Stimulated activated CD4-positive, alpha-beta T cell treated with anti-CD3 and anti-CD28 coated beads, Interleukin-2, amount 100 ng/mL, for 48 hours (primary cell): ENCODE measurements at regions not wholly inside any gene's neighbourhood (a gene's known extent, or its start where the extent isn't known, plus 50 kb on each side); places are given as distances from the start of the nearest gene placed in this dataset.

Experiments used
- DNase-seq, 2 donors: peaks; one replicate each; pipeline ENCODE4 v3.0.0-alpha.2; 2020

DNA sequence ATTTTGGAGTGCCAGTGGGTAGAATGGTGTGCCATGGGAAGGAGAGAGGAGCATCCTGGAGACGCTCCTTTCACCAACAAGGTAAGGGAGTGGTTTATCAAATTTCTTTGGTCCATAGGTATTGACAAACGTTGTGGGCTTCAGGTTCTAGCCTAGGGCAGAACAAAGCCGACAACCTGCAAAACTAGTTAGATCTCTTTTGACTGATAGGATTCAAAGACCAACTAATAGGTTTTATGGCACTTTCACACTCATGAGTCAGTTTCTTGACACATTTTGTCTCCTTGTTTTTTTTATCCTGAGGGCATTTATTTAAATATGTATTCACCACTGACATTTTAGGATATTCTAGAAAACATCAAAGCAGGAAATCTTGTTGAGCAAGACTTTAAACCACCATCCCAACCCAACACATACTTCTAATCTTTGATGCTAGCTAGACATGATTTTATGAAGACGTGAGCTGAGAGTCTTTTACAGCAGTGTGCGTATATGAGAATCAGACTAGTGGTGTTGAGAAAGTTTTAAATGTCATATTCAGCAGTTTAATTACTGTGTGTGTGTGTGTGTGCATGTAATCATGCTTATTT is 370.4 kb upstream of the HSF2 start:
- no peak for DNase-seq

GRCh38 chr6:122033564-122034181 is 365.8 kb upstream of the HSF2 start:
- DNase-seq, result no peak

- no peak for DNase-seq
Measured at GRCh38 chr6:122035173-122035572, 364.3 kb upstream of the HSF2 start.

DNA sequence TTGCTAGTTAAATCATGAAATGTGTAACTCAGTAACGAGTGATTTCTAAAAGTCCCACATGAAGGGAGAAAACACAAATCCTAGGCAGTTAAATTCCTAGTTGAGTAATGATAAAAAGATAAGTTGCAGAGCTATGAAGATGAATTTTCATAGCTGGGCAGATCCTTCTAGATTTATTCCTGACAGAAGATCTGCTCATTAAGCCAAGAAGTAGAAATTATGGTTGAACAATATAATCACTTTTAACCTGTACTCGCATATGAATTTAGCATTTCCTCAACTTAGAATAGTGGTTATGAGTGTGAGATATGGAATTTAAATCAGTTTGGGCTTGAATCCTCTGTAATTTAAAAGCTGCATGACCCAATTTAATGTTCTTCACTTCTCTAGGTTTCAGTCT is 359.2 kb upstream of the HSF2 start:
- DNase-seq, result no peak

- DNase-seq, result no peak
Measured at GRCh38 chr6:122042380-122042779, 357.1 kb upstream of the HSF2 start.

DNA sequence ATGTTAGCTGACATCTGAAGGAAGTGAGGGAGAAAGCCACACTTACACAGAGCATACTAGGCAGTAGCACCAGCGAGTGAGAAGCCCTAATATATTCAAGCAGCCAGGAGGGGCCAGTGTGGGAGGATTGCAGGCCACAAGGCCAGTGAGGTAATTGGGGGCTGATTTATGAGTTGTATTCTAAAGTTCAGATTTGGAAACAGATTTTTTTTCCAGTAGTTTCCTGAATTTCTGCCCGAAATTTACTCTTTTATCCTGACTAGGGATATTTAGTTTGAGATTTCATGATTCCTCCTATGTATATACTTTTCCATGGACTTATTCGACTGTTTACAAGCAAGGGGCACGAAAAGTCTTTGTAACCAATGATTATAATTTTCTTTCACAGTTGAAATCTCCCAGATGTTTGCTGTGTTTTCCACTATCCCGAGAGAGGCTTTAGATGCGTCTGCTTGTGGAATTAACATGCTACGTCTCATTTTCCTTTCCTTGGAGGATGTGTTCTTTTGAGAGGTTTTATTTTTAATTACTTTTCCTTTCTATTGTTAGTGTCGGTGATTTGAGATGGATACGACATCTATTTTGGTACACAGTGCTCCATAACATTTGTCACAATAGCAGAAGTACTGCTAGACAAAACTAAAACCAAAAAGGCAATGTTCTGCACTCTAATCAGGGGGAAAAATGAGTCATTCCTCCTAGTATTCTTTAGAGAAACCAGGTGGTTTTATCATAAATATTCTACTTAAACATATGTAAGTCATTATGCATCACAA is 356.3 kb upstream of the HSF2 start:
- no peak for DNase-seq

GRCh38 chr6:122048570-122048969 is 350.9 kb upstream of the HSF2 start:
- DNase-seq, result no peak

DNA sequence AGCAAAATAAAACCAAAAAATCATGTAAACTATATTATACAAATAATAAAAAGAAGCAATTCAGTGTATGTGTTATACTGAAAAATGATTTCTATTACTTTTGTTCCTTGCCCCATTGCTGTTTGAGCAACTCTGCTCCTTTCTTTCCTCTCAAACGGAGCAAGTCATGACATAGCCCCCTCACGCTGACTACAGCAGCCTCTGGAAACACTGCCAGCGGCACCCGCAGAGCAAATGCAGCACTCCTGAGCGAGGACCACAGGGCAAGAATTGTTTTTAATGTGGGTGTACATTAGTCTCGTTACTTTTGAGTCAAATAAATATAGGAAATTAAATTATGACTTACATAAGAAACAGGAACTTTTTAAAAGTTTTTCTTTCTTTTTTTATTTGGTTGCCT is 350.1 kb upstream of the HSF2 start:
- no peak for DNase-seq

DNA sequence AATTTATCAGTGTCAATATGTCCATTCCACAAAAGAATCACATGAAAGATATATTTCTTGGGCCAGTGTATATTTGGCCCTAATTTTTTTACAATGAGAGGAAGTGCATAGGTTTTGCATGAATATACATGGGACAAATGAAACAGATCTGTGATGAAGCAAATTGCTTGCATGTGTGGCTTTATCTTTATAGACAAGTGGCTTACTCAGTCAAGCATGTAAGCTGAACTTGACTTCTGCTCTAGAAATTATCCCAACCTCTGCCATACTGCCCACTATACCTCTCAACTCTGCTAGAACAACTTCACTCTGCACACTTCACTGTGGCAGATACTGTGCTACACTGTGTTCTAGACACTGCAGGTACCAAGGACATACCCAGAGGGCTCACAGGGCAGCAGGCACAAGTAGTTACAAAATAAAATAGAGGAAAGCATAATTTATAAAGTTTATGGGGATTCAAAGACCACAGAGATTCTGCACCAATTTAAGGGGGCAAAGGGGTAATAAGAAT is 349.2 kb upstream of the HSF2 start:
- no peak for DNase-seq

- no peak for DNase-seq
Measured at GRCh38 chr6:122052346-122052900, 347.0 kb upstream of the HSF2 start.

GRCh38 chr6:122059918-122060317 is 339.5 kb upstream of the HSF2 start:
- no peak for DNase-seq

DNA sequence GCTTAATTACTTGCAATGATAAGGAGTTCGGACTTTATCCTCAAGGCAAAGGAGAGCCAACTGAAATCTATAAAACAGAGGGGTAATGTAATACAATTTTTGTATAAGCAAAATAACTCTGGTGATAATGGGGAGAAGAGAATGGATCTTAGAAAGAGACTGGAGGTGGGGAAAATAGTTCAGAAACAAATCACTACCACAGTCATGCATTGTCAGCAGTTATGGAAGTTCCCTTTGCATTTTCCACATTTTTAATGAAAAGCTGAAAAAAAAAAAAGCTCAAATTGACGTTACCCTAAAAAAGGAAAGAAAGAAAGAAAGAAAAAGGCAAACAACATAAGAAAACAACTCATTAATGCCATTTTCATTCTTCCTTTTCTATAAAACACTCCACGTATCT is 337.6 kb upstream of the HSF2 start:
- DNase-seq, result no peak

DNA sequence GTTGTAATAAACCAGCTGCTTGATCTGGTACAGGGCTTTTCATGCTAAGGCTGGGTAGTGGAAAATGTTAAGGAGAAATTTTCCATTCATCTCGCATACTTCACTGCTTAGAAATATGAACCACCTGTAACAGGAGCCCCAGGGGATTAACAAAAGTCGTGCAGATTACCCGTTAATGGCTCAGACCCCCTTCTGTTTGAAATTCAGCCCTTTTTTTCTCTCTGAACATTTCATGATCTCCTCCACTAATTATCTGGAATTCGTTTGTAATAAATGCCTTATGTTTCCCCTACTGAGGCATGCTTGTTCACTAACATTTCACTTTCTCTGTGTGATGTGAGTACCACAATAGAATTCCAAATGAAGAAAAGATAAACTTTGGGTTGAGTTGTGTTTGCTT is 336.4 kb upstream of the HSF2 start:
- no peak for DNase-seq

DNA sequence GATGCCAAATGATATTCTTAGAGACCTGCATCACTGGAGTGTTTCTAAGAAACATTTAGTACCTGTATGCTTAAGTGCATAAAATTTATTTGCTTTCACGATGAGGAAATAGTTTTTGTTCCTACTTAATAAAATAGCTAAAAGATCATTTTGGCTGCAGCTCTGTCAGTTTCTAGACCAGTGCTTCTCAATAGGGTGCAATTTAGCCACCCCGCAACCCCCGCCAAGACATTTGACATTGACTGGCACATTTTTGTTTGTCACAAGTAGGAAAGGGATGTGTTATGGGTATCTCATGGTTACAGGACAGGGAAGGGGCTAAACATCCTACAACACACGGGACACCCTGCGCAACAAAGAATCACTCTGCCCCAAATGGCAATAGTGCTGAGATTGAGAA is 335.7 kb upstream of the HSF2 start:
- DNase-seq, result no peak

DNA sequence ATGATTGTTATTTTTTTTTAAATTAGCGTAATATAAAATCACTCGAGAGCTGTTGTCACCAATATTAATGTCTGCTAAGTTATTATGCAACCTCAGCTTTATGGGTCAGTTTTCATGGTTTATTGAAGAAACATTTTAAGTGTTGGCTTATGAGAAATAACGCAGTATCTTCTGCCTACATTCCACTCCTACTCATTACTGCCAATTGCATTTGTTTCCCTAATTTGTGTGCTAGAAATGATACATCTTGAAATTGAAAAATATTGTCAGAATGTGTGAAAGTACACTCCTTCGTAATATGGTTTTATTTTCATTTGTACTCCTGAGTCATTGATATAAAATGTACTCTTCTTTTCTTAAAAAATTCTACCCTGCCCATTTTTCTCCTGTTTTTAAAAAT is 333.3 kb upstream of the HSF2 start:
- no peak for DNase-seq

DNA sequence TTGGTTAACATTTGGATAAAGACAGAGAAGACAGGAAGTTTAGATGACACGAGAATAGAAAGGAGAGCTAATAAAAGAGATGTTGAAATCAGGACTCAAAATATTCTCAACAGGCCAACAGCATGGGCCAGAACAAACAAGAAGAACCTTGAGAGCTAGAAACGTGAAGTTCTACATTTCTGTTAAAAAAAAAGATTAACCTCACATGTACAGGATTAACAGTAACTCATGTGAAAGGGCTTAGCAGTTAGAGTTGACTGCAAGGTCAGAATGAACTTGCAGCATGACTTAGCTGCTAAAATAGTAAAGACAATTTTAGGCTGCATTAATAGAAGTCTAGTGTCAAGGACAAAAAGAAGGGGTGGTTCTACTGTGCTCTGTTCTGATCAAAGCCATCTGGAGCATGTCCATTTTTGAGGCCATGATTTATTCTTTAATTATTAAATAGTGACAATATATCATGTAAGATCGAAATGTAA is 331.1 kb upstream of the HSF2 start:
- no peak for DNase-seq

- no peak for DNase-seq
Measured at GRCh38 chr6:122069932-122070331, 329.5 kb upstream of the HSF2 start.

DNA sequence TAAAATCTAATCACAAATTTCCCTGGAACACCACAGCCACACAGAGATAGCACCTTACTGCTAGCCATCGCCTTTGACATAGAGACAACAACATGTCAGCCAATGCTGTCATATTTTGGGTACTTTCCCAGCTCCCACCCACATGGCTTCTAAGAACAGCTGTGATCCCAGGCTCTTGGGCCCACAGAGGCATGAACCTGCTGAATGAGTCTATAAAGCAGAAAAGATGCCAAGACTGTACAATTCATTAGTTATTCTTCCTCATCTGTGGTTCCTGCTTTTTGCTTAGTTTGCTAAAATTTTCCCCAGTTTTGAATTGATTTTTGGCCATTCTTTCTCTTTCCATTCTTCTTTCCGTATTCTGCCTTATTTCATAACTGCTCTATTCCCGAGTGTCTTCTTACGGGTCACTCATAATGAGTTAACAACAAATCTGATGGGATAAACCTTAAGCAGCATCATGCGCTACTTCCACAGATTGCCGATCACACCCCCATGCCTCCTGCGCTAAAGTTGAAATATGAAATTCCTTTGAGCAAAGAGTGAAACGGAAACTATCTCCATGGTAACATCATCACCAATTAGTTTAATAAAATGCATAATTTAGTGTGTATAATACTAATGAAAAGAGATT is 327.3 kb upstream of the HSF2 start:
- DNase-seq, result no peak

DNA sequence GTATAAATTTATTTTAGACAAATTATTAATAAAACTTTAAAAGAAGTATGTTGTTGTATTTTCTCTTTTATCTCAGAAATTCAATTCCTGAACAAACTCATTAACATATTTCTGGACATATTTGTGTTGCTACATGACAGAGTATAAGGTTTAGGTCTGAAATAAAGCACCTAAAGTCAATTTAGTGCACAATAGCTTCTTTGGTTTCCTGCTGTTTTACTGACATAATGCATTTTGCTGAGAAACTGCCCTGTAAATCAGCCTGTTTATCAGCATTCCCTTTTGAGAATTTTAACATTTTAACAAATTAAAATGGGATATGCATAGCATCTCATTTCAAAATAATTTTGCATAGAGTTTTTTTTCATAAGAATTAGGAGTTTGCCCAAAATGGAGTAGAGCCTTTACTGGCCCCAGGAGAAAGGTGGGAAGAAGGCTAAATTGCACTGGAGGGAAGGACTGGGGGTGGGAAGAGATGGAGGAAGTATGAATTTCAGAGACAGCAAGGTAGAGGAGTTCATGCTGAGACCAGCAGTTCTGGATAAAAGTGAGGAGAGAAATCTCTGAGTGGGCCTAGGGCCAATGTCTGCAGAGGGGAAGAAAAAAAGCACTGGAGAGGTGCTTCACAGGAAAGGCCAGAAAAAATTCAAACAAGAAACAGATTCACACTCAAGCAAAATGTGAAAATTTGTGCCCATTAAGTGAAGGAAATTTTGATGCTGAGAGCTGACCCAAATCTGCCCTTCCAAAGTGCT is 324.2 kb upstream of the HSF2 start:
- DNase-seq, result no peak

DNA sequence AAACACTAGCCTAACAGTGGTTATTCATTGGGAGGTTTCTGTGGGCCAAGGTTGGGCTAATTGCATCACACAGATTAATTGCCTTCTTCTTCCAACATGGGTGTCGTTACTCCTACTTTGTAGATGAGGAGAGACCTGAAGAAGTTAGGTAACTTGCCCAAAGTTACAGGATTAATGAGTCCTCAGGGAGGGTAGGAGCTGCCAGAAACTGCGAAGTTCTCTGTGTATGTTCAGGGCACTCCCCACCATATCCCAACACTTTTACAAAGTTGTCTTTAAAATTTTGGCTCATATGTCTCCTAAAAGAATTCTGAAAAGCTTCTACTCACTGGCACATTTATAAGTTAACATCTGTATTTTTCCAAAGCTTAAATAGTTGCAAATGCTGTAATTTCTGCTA is 323.5 kb upstream of the HSF2 start:
- DNase-seq, result no peak

DNA sequence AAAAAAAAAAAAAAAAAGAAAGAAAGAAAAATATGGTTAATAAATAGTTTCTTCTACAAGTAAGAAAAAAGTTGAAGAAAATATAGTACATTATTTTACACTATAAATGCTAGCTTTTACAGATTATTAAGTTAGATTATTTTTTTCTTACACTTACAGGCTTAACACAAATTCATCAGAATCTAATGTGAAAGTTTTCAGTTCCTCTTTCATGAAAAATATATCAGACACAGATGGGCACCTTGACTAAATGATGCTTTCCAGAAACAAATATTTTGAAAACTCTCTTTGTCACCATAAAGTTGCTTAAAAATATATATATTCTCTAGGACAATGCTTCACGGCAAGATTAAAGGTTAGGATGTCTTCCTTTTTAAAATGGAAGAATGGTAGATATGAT is 321.8 kb upstream of the HSF2 start:
- no peak for DNase-seq

GRCh38 chr6:122078481-122078880 is 321.0 kb upstream of the HSF2 start:
- no peak for DNase-seq

- DNase-seq, result no peak
Measured at GRCh38 chr6:122079916-122080315, 319.5 kb upstream of the HSF2 start.
